Naive thymus-derived CD4-positive, alpha-beta T cell (primary cell): ENCODE measurements at regions not wholly inside any gene's neighbourhood (a gene's known extent, or its start where the extent isn't known, plus 50 kb on each side); places are given as distances from the start of the nearest gene placed in this dataset.

ENCODE experiments used
- ATAC-seq: fragments of 150-1000 bp; cut with Tn5 transposase; 2 replicates; pipeline ENCODE4 v1.10.0; 2021; ENCODE audit warnings: mild to moderate bottlenecking, moderate library complexity
- CTCF ChIA-PET: fragments of 350-600 bp; sonication (Branson Sonifier 250); formaldehyde crosslinking; loops from one replicate; lab custom pipeline; 2021; ENCODE audit warnings: antibody characterized with exemption; lab: Charles Lee
- POLR2A ChIA-PET: fragments of 350-600 bp; sonication (Branson Sonifier 250); formaldehyde crosslinking; loops from one replicate; lab custom pipeline; 2021; ENCODE audit warnings: antibody characterized with exemption, inconsistent platforms; lab: Charles Lee
- DNase-seq, 9 donors: peaks; one replicate each; pipeline versions ENCODE4 v3.0.0 to v3.0.0-alpha.2; 2020 to 2022; ENCODE audit warnings: mixed read lengths in 1 of 9
- H3K27ac ChIP-seq: one replicate; pipeline ENCODE4 v1.7.0; 2013; ENCODE audit warnings: mild to moderate bottlenecking, low read depth, low read length, moderate library complexity
- H3K27me3 ChIP-seq, 2 donors: one replicate each; pipeline ENCODE4 v1.7.0; 2013; ENCODE audit warnings: low read length in 2 of 2, mild to moderate bottlenecking in 2 of 2, moderate library complexity in 2 of 2; ENCODE audit not compliant: control insufficient read depth in 2 of 2, insufficient read depth in 2 of 2
- H3K36me3 ChIP-seq, 3 experiments: 1 replicate in 2 of 3; 2 replicates in 1 of 3; pipeline ENCODE4 v1.7.0; 2013; ENCODE audit warnings: low read length in 3 of 3, mild to moderate bottlenecking in 3 of 3, moderate library complexity in 1 of 3; ENCODE audit not compliant: insufficient read depth in 3 of 3, control insufficient read depth in 2 of 3
- H3K4me1 ChIP-seq, 2 donors: one replicate each; pipeline ENCODE4 v1.7.0; 2013; ENCODE audit warnings: low read length in 2 of 2, mild to moderate bottlenecking in 2 of 2, moderate library complexity in 1 of 2; ENCODE audit not compliant: control insufficient read depth in 2 of 2, insufficient read depth in 2 of 2
- H3K4me3 ChIP-seq: 2 replicates; pipeline ENCODE4 v1.7.0; 2013; ENCODE audit warnings: mild to moderate bottlenecking, low read length
- H3K9me3 ChIP-seq, 3 experiments: 1 replicate in 2 of 3; 2 replicates in 1 of 3; pipeline ENCODE4 v1.7.0; 2013; ENCODE audit warnings: low read length in 3 of 3; ENCODE audit not compliant: control insufficient read depth in 2 of 3
- H3K27ac Mint-ChIP-seq, 9 donors: one replicate each; pipeline ENCODE4 v1.8.0; 2020 to 2022; ENCODE audit warnings: mixed read lengths in 9 of 9, mild to moderate bottlenecking in 8 of 9, moderate library complexity in 5 of 9, inconsistent platforms in 2 of 9
- H3K27me3 Mint-ChIP-seq, 5 donors: one replicate each; pipeline ENCODE4 v1.8.0; 2021 to 2022; ENCODE audit warnings: mixed read lengths in 5 of 5, mild to moderate bottlenecking in 1 of 5
- H3K36me3 Mint-ChIP-seq, 5 donors: one replicate each; pipeline ENCODE4 v1.8.0; 2020 to 2022; ENCODE audit warnings: mixed read lengths in 5 of 5, mild to moderate bottlenecking in 3 of 5, inconsistent platforms in 1 of 5
- H3K4me1 Mint-ChIP-seq, 7 donors: one replicate each; pipeline ENCODE4 v1.8.0; 2020 to 2022; ENCODE audit warnings: mixed read lengths in 7 of 7, mild to moderate bottlenecking in 3 of 7, inconsistent platforms in 1 of 7
- H3K4me3 Mint-ChIP-seq, 10 donors: one replicate each; pipeline ENCODE4 v1.8.0; 2020 to 2022; ENCODE audit warnings: mild to moderate bottlenecking in 10 of 10, mixed read lengths in 10 of 10, moderate library complexity in 6 of 10, inconsistent platforms in 2 of 10
- H3K9me3 Mint-ChIP-seq, 11 donors: one replicate each; pipeline ENCODE4 v1.8.0; 2020 to 2022; ENCODE audit warnings: mixed read lengths in 11 of 11, mild to moderate bottlenecking in 4 of 11, inconsistent platforms in 1 of 11, moderate library complexity in 1 of 11
- intact Hi-C, 2 donors: fragments of 100-400 bp; cut with micrococcal nuclease; formaldehyde crosslinking; loops; one replicate each; pipeline ENCODE4 v1.15.1; 2023

DNA sequence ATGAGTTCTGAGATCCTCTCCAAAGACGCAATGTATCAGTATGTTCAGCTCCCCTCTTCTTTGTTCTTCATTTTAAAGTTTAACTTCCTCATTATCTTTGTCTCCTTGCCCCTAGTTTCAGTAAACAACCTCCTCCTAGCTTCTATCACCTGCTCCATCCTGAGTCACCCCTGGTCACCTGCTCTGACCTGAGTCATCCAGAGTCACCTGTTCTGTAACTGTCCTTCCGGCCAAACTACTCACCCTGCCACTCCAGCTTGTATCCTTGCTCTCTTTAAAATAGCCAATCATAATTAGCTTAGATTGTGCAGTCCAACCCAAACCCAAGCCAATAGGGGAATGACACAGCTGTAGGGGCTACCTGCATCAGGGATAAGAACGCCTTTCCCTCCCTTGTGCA is 332.0 kb downstream of the OLFM3 start:
- no peak overlapping the region for H3K4me3 Mint-ChIP-seq
- H3K27me3 ChIP-seq: no peaks in the 10 kb centered on the region
- DNase-seq (no peak), ATAC-seq (no peak)
- H3K4me1 ChIP-seq: no peaks in the 10 kb centered on the region
- H3K9me3 ChIP-seq: peaks cover 0 to 10% (median 0%) of the 10 kb centered on the region in 3 experiments
- H3K27ac ChIP-seq: no peak overlapping the region
- ChIA-PET POLR2A (no interaction called here), CTCF (no interaction called here)
- H3K27ac Mint-ChIP-seq: no peak overlapping the region
- no peak overlapping the region for H3K4me3 ChIP-seq
- no peaks in the 10 kb centered on the region for H3K27me3 Mint-ChIP-seq
- H3K36me3 ChIP-seq: no peaks in the 10 kb centered on the region
- H3K9me3 Mint-ChIP-seq: peaks cover 8 to 53% (median 16%) of the 10 kb centered on the region in 11 donors
- intact Hi-C loops: no loop called here
- H3K4me1 Mint-ChIP-seq: no peaks in the 10 kb centered on the region
- H3K36me3 Mint-ChIP-seq: peaks cover 0 to 6% (median 3%) of the 10 kb centered on the region in 5 donors

DNA sequence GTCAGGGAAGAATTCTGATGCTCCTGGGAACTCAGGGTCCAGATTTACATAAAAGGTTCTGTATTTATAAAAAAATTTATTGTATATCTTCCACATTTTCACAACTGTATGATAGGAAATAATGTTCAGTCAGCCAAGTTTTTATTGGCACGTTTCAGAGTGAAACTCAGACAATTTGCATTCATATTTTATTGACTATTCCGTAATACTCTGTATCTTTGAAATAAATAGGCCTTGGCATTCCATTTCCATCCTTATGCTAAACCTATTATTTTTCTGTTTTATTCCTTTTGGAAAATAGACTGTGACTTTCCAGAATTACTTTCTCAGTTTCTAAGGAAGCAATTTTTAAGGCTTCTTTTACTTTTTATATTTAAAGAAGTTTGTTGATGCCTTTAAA is 329.0 kb downstream of the OLFM3 start:
- intact Hi-C loops: no loop called here
- Histone ChIP-seq H3K9me3 (peaks cover 0 to 5% (median 0%) of the 10 kb centered on the region in 3 experiments), H3K36me3 (no peaks in the 10 kb centered on the region), H3K4me1 (no peaks in the 10 kb centered on the region), H3K27ac (no peak overlapping the region), H3K4me3 (no peak overlapping the region), H3K27me3 (no peaks in the 10 kb centered on the region)
- ChIA-PET CTCF (no interaction called here), POLR2A (no interaction called here)
- Mint-ChIP-seq H3K27me3 (peaks cover 0 to 4% (median 0%) of the 10 kb centered on the region in 5 donors), H3K27ac (no peak overlapping the region), H3K9me3 (peaks cover 5 to 35% (median 10%) of the 10 kb centered on the region in 11 donors), H3K4me1 (no peaks in the 10 kb centered on the region), H3K4me3 (no peak overlapping the region), H3K36me3 (peaks cover 0 to 6% (median 3%) of the 10 kb centered on the region in 5 donors)
- no peak for DNase-seq
- ATAC-seq: no peak

DNA sequence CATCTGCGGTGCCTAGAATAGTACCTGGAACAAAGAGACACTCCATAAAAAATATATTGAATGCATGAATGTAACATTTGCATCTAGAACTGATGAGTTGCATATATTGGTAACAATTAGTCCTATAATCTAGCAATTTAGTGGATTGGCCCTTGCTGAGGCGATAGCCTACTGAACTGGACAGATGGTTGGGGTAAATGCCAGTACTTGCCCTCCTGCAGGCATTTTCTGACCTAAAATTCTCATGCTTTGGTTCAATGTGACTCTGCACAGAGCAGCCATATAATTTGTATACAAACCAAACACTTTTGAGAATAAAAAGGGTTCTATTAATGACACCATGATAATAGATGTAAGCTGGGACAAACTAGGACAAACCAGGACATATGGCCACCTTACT is 313.6 kb downstream of the OLFM3 start:
- H3K4me3 Mint-ChIP-seq: no peak overlapping the region
- H3K4me1 Mint-ChIP-seq: no peaks in the 10 kb centered on the region
- POLR2A ChIA-PET: no interaction called here

DNA sequence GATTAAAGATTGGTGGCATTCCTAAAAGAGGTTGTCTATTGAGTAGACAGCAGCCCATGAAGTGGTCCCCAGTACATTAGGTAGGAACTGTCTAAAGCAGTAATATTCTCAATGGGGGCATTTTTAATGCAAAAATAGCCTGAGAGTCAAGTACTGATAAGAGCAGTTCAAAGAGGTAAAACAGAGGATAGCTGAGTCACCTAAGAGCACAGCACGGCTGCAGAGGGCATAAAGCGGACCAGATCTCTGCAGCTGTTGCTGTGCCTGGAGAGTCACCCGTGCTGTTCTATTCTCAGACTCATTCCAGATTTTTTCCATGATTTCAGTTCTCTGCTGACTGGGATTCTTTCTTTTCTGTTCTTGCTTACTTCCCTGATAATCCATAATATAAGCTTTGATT is 313.2 kb downstream of the OLFM3 start:
- Mint-ChIP-seq H3K27ac (no peak overlapping the region), H3K4me1 (no peaks in the 10 kb centered on the region), H3K27me3 (peaks cover 0 to 6% (median 0%) of the 10 kb centered on the region in 5 donors), H3K9me3 (no peaks in the 10 kb centered on the region), H3K4me3 (no peak overlapping the region), H3K36me3 (no peaks in the 10 kb centered on the region)
- ATAC-seq (no peak), DNase-seq (no peak)
- H3K27ac ChIP-seq: no peak overlapping the region
- ChIA-PET CTCF (no interaction called here), POLR2A (no interaction called here)
- H3K9me3 ChIP-seq: no peaks in the 10 kb centered on the region
- no peaks in the 10 kb centered on the region for H3K36me3 ChIP-seq
- no peaks in the 10 kb centered on the region for H3K27me3 ChIP-seq
- H3K4me3 ChIP-seq: no peak overlapping the region
- no peaks in the 10 kb centered on the region for H3K4me1 ChIP-seq
- intact Hi-C loops: no loop called here

More for the DNA sequence above, 313.6 kb downstream of the OLFM3 start:
- H3K27ac ChIP-seq: no peak overlapping the region
- Mint-ChIP-seq H3K27me3 (peaks cover 0 to 6% (median 0%) of the 10 kb centered on the region in 5 donors), H3K27ac (no peak overlapping the region), H3K9me3 (no peaks in the 10 kb centered on the region), H3K36me3 (no peaks in the 10 kb centered on the region)
- no peak for DNase-seq
- no peak overlapping the region for H3K4me3 ChIP-seq
- no peak for ATAC-seq
- intact Hi-C loops: no loop called here
- H3K27me3 ChIP-seq: no peaks in the 10 kb centered on the region
- H3K4me1 ChIP-seq: no peaks in the 10 kb centered on the region
- H3K36me3 ChIP-seq: no peaks in the 10 kb centered on the region
- CTCF ChIA-PET: no interaction called here
- H3K9me3 ChIP-seq: no peaks in the 10 kb centered on the region

DNA sequence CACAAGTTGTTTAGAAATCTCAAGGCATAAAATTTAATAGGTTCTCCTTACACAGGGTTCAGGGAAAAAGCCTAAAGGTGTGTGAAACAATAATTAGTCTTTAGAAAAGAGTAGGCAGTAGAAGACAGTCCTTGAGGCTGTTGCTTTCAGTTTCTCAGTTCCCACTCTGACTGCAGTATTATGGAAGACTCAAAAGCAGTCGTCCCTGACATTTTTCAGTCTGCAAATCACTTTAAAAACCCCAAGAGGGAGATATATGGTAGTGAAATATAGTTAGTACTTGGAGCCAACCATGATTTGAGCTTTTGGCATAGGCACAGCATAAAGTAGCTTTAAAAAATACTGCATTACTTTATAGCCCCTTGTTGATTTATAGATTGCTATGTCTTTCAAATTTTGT is 299.7 kb downstream of the OLFM3 start:
- Histone ChIP-seq H3K36me3 (no peaks in the 10 kb centered on the region), H3K4me1 (no peaks in the 10 kb centered on the region), H3K9me3 (no peaks in the 10 kb centered on the region), H3K27ac (no peak overlapping the region), H3K27me3 (no peaks in the 10 kb centered on the region), H3K4me3 (no peak overlapping the region)
- peaks cover 0 to 2% (median 0%) of the 10 kb centered on the region in 11 donors for H3K9me3 Mint-ChIP-seq
- H3K36me3 Mint-ChIP-seq: no peaks in the 10 kb centered on the region
- no peak overlapping the region for H3K4me3 Mint-ChIP-seq
- no peak for ATAC-seq
- no peak overlapping the region for H3K27ac Mint-ChIP-seq
- H3K4me1 Mint-ChIP-seq: no peaks in the 10 kb centered on the region
- CTCF ChIA-PET: no interaction called here
- no peak for DNase-seq
- POLR2A ChIA-PET: no interaction called here
- intact Hi-C loops: no loop called here
- H3K27me3 Mint-ChIP-seq: peaks cover 3 to 25% (median 14%) of the 10 kb centered on the region in 5 donors

DNA sequence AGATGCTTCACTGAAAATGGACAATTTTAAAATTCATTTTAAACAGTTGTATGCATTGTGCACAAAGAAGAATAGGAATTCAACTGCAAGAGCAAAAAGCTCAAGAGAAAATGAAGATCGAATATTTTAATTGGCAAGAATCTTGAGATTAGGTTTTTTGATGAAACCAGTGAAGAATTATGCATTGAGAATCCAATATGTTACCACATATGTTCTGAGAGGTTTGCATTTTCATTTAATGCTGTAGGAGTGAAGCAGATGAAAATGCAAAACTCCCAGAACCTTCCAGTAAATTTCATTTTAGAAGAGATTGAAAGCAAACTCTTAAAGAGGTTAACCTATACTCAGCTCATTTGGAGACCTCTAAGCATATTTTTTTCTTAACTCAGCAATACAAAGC is 298.0 kb downstream of the OLFM3 start:
- no peaks in the 10 kb centered on the region for H3K36me3 Mint-ChIP-seq
- H3K4me1 Mint-ChIP-seq: no peaks in the 10 kb centered on the region
- POLR2A ChIA-PET: no interaction called here

DNA sequence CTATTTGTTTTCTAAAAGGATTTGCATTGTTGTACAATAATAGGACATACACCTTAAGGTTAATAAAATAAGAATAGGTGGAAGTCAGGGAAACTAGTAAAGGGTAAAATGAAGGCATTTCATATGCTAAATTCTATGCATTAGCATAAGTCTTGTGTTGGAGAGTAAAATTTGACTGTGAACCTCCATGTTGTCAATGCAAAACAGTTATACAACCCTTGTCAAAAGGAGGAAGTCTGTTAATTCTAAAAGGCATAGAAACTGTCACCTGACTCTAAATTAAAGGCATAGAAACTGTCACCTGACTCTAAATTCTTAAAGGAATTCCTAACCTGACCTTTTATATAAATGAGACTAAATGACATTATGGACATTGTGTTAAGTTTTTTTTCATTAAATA is 291.8 kb downstream of the OLFM3 start:
- Histone ChIP-seq H3K9me3 (no peaks in the 10 kb centered on the region), H3K27ac (no peak overlapping the region), H3K4me3 (no peak overlapping the region), H3K4me1 (no peaks in the 10 kb centered on the region), H3K27me3 (no peaks in the 10 kb centered on the region), H3K36me3 (no peaks in the 10 kb centered on the region)
- intact Hi-C loops: no loop called here
- H3K4me3 Mint-ChIP-seq: no peak overlapping the region
- no peak overlapping the region for H3K27ac Mint-ChIP-seq
- no peaks in the 10 kb centered on the region for H3K9me3 Mint-ChIP-seq
- peaks cover 0 to 14% (median 7%) of the 10 kb centered on the region in 5 donors for H3K27me3 Mint-ChIP-seq
- DNase-seq (no peak), ATAC-seq (no peak)
- H3K36me3 Mint-ChIP-seq: no peaks in the 10 kb centered on the region
- ChIA-PET POLR2A (interaction anchor here (0.7 kb wide), 1 partner anchor 25 kb away, joined by 3 read pairs; no protein-coding TSS in a partner anchor), CTCF (no interaction called here)
- H3K4me1 Mint-ChIP-seq: no peaks in the 10 kb centered on the region

More for the DNA sequence above, 298.0 kb downstream of the OLFM3 start:
- intact Hi-C loops: no loop called here
- Mint-ChIP-seq H3K27ac (no peak overlapping the region), H3K9me3 (peaks cover 0 to 2% (median 0%) of the 10 kb centered on the region in 11 donors), H3K4me3 (no peak overlapping the region), H3K27me3 (peaks cover 3 to 31% (median 22%) of the 10 kb centered on the region in 5 donors)
- Histone ChIP-seq H3K4me3 (no peak overlapping the region), H3K4me1 (no peaks in the 10 kb centered on the region), H3K27ac (no peak overlapping the region), H3K27me3 (no peaks in the 10 kb centered on the region), H3K9me3 (no peaks in the 10 kb centered on the region), H3K36me3 (no peaks in the 10 kb centered on the region)
- DNase-seq (no peak), ATAC-seq (no peak)
- CTCF ChIA-PET: no interaction called here
